Stimulated activated memory B cell treated with anti-CD40 and anti-IgM and Interleukin-4, amounts not matched to agents 10 μg/mL and 1 μg/mL and 100 μg/mL, for 72 hours (primary cell): ENCODE measurements at regions not wholly inside any gene's neighbourhood (a gene's known extent, or its start where the extent isn't known, plus 50 kb on each side); places are given as distances from the start of the nearest gene placed in this dataset.
"Not testable (repeated sequence)": the region's sequence is repeated elsewhere in the genome, so short reads cannot be mapped to it uniquely, and the experiment has no call there.

Experiments used
- ATAC-seq: fragments of 150-1000 bp; cut with Tn5 transposase; 2 replicates; pipeline ENCODE4 v1.10.0; 2021
- H3K27ac Mint-ChIP-seq: one replicate; pipeline ENCODE4 v1.8.0; 2022; ENCODE audit warnings: mild to moderate bottlenecking, mixed read lengths
- H3K27me3 Mint-ChIP-seq: one replicate; pipeline ENCODE4 v1.8.0; 2022; ENCODE audit warnings: mixed read lengths
- H3K36me3 Mint-ChIP-seq: one replicate; pipeline ENCODE4 v1.8.0; 2022; ENCODE audit warnings: mixed read lengths
- H3K4me1 Mint-ChIP-seq: one replicate; pipeline ENCODE4 v1.8.0; 2022; ENCODE audit warnings: mixed read lengths
- H3K4me3 Mint-ChIP-seq: one replicate; pipeline ENCODE4 v1.8.0; 2022; ENCODE audit warnings: mild to moderate bottlenecking, moderate library complexity, mixed read lengths
- H3K9me3 Mint-ChIP-seq: one replicate; pipeline ENCODE4 v1.8.0; 2022; ENCODE audit warnings: mixed read lengths

DNA sequence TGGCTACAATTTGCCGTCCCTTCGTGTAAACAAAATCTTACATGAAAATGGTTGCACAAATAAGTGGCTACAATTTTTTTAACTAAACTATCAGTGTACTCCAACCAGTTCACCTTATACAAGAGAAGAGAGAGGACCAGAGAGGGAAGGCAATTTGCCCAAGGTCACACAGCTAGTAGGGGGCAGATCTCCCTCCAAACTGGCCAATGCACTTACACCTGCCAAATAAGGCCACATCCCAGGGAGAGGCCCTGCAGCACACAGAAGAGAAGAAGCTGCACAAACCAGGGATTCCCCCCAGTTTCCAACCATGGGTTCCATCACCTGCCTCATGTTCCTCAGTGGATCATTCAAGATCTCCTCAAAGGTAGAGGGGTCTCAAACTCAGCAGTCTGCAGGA, 349.9 kb downstream of the SOX9 start:
- no peak for ATAC-seq
- no peaks in the 10 kb centered on the region for H3K36me3 Mint-ChIP-seq
- no peak overlapping the region for H3K27ac Mint-ChIP-seq
- no peak overlapping the region for H3K4me3 Mint-ChIP-seq
- no peaks in the 10 kb centered on the region for H3K9me3 Mint-ChIP-seq
- peaks cover 12% of the 10 kb centered on the region for H3K27me3 Mint-ChIP-seq
- peaks cover 2% of the 10 kb centered on the region for H3K4me1 Mint-ChIP-seq

DNA sequence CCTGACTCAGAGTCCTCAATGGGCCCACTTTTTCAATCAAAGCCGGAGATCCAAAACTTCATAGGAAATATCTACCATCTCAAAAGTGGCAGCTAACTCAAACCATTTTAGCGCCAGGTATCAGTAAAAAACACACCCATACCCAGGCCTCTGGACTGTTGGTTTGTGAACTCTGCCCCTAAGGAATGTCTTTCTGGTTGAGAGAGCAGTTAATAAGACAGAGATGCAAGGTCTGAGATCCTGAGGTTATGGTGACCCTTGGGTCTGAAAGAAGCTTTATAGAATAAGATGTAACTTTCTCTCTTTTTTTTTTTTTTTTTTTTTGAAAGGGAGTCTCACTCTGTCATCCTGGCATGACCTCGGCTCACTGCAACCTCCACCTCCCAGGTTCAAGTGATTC, 350.5 kb downstream of the SOX9 start:
- peaks cover 15% of the 10 kb centered on the region for H3K27me3 Mint-ChIP-seq
- no peaks in the 10 kb centered on the region for H3K4me1 Mint-ChIP-seq
- no peak overlapping the region for H3K27ac Mint-ChIP-seq
- no peak overlapping the region for H3K4me3 Mint-ChIP-seq
- H3K36me3 Mint-ChIP-seq: no peaks in the 10 kb centered on the region
- no peaks in the 10 kb centered on the region for H3K9me3 Mint-ChIP-seq
- ATAC-seq: no peak

DNA sequence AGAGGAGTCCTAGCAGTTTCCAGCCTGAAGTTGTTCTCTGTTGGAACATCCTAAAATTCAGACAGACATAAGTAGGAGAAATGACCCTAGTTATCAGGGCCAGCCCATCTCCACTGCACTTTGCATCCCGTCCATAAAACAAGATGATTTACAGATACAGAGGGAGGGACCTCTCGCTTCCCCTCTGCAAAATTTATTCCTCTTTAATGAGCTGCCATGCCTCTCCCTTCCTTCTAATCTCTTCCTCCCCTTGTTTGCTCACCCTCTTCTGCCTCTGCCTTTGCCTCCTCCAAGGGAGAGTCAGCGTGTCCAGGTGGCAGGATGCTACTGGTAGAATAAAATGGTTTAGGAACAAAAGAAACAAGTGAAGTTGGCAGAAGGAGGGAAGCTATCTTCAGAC, 351.3 kb downstream of the SOX9 start:
- no peak overlapping the region for H3K27ac Mint-ChIP-seq
- no peaks in the 10 kb centered on the region for H3K4me1 Mint-ChIP-seq
- no peak for ATAC-seq
- no peaks in the 10 kb centered on the region for H3K9me3 Mint-ChIP-seq
- H3K36me3 Mint-ChIP-seq: no peaks in the 10 kb centered on the region
- peaks cover 22% of the 10 kb centered on the region for H3K27me3 Mint-ChIP-seq
- H3K4me3 Mint-ChIP-seq: no peak overlapping the region

DNA sequence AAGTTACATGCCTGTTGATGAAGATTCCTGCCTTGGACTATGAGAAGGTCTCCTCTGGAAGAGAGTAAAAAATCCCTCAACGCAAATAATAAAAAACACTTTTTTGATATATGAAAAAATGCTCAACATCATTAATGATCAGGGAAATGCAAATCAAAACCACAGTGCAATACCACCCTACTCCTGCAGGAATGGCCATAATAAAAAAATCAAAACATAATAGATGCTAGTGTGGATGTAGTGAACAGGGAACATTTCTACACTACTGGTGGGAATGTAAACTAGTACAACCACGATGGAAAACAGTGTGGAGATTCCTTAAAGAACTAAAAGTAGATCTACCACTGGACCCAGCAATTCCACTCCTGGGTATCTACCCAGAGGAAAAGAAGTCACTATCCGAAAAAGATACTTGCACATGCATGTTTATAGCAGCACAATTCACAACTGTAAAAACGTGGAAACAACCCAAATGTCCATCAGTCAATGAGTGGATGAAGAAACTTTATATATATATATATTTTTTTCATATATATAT, 352.1 kb downstream of the SOX9 start:
- ATAC-seq, H3K36me3 Mint-ChIP-seq, H3K4me3 Mint-ChIP-seq, H3K4me1 Mint-ChIP-seq, H3K9me3 Mint-ChIP-seq, H3K27ac Mint-ChIP-seq: not testable (repeated sequence)
- H3K27me3 Mint-ChIP-seq: peaks cover 30% of the 10 kb centered on the region

DNA sequence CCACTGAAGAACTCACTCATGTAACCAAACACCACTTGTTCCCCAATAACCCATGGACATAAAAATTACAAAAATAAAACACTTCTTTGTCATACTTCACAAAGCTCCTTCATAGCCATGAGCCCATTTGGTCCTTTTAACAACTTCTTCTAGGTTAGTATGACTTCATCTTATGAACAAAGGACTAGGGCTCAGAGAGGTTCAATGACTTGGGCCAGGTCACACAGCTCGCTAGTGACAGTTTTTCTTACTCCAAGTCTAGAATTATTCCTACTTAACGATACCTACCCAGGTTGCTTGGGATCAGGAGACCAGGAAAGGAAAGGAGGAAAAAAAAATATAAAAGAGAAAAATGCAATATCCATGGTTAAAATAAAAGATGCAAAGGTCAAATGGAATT, 353.4 kb downstream of the SOX9 start:
- Mint-ChIP-seq H3K9me3 (no peaks in the 10 kb centered on the region), H3K27me3 (peaks cover 42% of the 10 kb centered on the region), H3K36me3 (no peaks in the 10 kb centered on the region), H3K27ac (no peak overlapping the region), H3K4me1 (no peaks in the 10 kb centered on the region), H3K4me3 (no peak overlapping the region)
- no peak for ATAC-seq

DNA sequence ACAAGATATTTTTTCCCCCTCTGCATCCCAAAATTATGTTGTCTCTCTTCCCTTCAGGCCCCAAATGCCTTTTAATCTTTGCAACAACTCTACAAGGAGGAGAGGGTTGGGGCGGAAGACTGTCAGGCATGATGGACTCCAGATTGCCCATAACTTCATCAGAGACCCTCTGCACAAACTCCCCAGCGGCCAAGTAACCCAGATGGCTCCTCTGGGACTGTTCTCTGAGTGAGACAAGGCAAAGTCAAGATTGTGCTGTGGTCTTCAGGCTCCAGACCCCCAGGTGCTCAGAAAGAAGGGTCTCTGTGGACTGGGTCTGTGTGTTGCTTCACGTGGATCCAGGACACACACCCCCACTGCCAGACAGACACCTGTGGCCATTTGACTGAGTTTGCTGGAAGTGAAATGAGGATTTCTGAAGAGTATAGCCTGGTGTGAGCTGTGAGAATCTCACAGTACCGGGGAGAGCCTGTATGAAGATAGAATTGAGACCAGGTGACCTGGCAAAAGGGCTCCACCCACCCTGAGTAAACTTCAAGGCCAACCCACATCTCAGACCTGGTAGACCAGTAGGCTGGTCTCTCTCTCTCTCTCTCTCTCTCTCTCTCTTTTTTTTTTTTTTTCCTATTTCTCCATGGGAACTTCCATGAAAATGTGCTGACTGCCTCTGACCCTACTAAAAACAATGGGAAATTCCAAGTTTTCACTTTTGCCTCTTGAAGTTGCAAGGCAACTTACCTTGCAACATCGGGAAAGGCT, 354.1 kb downstream of the SOX9 start:
- Mint-ChIP-seq H3K9me3 (no peaks in the 10 kb centered on the region), H3K4me3 (no peak overlapping the region), H3K27ac (no peak overlapping the region), H3K36me3 (no peaks in the 10 kb centered on the region), H3K4me1 (no peaks in the 10 kb centered on the region), H3K27me3 (peaks cover 48% of the 10 kb centered on the region)
- ATAC-seq: no peak

DNA sequence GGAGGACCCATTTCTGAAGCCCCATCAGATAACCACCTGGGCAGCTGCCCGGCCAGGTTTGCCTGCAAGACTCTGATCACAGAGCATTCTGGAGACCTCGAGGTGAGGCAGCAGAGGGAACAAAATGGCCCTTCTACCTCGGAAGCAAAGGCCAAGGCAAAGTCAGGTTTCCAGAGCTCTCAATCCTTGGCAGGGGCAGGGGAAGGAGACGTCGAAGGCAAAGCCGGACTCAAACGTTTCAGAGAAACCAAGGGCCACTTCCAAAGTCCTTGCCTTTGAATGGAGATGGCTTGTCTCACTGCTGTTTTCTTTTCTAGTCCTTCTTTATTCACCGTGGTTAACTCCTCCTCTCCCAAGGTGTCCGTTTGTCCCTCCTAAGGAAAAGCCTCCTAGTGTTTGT, 355.3 kb downstream of the SOX9 start:
- Mint-ChIP-seq H3K4me3 (no peak overlapping the region), H3K27me3 (peaks cover 53% of the 10 kb centered on the region), H3K9me3 (no peaks in the 10 kb centered on the region), H3K36me3 (no peaks in the 10 kb centered on the region), H3K27ac (no peak overlapping the region), H3K4me1 (no peaks in the 10 kb centered on the region)
- ATAC-seq: no peak

DNA sequence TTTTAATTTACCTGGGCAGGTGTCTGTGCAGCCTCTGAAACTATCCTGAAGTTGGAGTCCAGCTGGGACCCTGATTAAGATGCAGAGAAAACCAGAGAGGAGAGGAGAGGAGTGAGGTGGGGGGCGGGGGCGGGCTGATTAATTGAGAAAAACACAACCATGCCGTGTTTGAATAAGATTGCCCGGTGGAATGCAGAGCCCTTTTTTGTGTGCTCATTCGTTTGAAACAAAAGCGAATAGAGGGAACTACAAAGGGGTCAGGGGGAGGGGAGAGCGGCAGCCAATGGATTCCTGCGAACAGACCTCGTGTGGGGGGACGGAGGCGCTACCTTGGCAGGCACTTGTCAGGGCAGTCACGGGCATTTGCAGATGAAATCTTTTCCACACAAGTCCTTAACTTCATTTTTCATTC, 355.8 kb downstream of the SOX9 start:
- no peak for ATAC-seq
- Mint-ChIP-seq H3K27ac (no peak overlapping the region), H3K9me3 (no peaks in the 10 kb centered on the region), H3K4me1 (no peaks in the 10 kb centered on the region), H3K4me3 (no peak overlapping the region), H3K27me3 (peaks cover 53% of the 10 kb centered on the region), H3K36me3 (no peaks in the 10 kb centered on the region)

DNA sequence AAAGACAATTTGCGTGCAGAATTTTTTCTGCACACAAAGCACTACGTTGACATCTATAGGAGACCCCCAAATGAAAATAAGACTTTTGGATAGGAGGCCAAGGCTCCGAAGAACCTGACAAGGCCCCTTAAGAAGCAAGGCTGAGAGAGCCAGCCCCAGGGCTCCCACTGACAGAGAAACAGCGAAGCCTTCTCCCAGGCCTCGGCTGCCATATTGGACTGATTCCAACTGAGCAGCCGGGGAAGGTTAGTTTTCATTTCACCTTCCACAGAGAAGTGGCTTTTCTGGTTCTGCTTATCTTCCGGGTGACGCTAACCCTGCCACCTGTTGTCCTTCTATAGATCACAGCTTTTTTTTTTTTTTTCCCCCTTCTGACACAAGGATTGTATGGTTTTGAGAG, 356.7 kb downstream of the SOX9 start:
- no peaks in the 10 kb centered on the region for H3K9me3 Mint-ChIP-seq
- H3K27ac Mint-ChIP-seq: no peak overlapping the region
- H3K36me3 Mint-ChIP-seq: no peaks in the 10 kb centered on the region
- H3K4me3 Mint-ChIP-seq: no peak overlapping the region
- H3K4me1 Mint-ChIP-seq: no peaks in the 10 kb centered on the region
- no peak for ATAC-seq
- H3K27me3 Mint-ChIP-seq: peaks cover 53% of the 10 kb centered on the region

DNA sequence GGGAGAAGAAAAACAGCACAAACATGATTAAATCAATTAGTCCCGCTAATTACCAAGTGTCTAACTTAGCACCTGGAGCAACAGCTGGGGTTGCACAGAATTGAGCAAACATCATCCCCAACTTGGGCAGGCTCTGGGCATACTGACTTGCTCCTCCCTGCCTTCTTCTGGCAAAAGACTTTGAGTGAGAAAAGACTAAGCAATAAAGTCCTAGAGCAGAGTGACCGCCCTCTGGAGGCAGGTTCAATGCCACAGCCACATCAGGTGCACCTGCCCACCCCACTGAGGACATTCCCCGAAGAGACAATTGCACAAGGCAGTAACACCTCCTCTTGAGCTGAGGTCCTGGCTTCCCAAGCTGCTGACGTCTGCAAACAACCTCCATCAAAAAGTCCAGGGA, 358.3 kb downstream of the SOX9 start:
- H3K4me3 Mint-ChIP-seq: no peak overlapping the region
- peaks cover 56% of the 10 kb centered on the region for H3K27me3 Mint-ChIP-seq
- H3K9me3 Mint-ChIP-seq: peaks cover 2% of the 10 kb centered on the region
- no peaks in the 10 kb centered on the region for H3K36me3 Mint-ChIP-seq
- no peak for ATAC-seq
- H3K27ac Mint-ChIP-seq: no peak overlapping the region
- no peaks in the 10 kb centered on the region for H3K4me1 Mint-ChIP-seq

DNA sequence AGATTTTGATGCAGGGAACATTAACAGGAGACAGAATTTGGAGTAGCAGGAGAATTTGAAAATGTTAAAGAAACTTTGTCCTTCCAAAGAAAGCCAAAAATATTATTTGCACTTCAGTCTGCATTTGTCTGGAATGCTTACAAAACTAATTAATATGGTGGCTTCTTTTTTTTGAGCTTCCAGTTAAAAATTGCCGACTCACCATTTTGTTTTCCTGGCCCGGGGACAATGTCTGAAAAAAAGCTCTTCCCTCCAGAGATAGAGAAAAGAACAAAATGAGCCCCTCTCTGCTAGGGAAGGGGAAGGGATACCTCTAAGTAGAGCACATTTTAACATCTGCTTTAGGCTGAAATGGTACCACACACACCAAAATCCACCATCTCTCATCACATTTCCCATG, 360.8 kb downstream of the SOX9 start:
- H3K27me3 Mint-ChIP-seq: peaks cover 48% of the 10 kb centered on the region
- H3K4me3 Mint-ChIP-seq: no peak overlapping the region
- ATAC-seq: no peak
- H3K36me3 Mint-ChIP-seq: no peaks in the 10 kb centered on the region
- H3K27ac Mint-ChIP-seq: no peak overlapping the region
- H3K9me3 Mint-ChIP-seq: peaks cover 2% of the 10 kb centered on the region
- no peaks in the 10 kb centered on the region for H3K4me1 Mint-ChIP-seq

DNA sequence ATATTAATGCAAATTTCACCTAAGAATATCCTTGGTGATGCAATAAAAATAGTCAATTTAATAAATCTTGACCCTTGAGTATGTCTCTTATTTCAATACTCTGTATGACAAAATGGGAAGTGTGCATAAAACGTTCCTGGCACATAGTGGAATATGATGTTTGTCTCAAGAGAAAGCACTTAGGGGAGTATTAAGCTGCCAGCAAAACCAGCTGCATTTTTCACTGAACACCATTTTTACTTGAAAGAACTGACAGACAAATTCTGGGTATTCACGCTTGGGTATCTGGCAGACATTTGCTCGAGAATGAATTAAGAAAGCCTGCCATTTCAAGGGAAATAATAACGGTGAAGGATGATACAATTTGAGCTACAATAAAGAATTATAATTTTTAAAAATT, 364.8 kb downstream of the SOX9 start:
- no peak for ATAC-seq
- Mint-ChIP-seq H3K27ac (no peak overlapping the region), H3K9me3 (peaks cover 4% of the 10 kb centered on the region), H3K4me3 (no peak overlapping the region), H3K36me3 (no peaks in the 10 kb centered on the region), H3K4me1 (no peaks in the 10 kb centered on the region), H3K27me3 (peaks cover 12% of the 10 kb centered on the region)

DNA sequence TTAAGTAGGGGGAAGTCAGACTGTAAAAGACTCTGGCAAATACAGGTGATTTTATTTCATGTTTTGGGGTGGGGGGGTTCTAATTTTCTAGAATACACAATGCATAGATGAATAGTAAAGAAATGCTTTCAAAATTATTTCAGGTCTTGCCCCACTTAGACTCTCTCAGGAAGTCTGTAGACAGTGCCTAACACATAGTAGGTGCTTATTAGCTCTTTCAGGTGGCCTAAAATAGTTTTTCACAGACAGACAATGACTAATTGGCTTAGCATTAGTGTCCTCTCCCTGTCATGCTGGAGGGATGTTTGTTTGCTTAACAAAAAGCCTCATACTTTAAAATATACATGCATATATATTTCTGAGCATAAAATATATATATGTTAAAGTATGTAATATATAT, 366.0 kb downstream of the SOX9 start:
- ATAC-seq: no peak
- no peak overlapping the region for H3K4me3 Mint-ChIP-seq

DNA sequence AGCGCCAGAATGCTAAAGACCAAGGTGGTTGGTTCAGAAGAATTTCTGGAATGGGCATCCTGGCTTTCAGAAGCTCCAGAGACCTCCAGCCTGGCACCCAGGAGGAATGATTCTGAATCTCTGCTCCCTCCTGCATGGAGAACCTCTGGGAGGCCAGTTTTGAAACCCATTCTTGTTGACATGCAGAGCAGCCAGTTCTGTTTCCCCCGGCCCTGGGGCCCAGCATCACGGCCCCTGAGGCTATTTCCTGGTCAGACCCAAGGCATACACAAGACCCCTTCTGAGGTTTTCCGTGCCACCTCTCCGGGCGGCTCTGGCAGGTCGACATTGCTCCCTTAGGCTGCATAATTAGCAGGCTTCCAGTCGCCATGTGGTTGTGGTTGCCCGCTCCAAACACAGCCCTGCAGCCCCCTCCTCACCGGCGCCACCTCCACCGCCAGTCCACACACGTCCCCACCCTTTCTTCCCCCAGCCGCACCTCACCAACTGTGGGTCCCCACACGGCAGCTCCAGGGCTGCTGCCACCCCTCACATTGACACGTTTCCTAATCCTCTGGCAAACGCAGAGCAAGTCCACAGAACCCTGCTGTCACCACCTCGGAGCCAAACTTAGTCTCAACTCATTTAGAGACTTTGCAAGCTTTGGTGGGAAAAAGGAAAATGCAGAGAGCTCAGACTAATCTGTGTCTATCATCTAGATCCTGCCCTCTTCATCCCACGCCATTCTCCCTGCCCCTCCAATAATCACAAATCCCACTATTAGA, 367.1 kb downstream of the SOX9 start:
- Mint-ChIP-seq H3K36me3 (no peaks in the 10 kb centered on the region), H3K27ac (no peak overlapping the region), H3K4me3 (no peak overlapping the region), H3K9me3 (peaks cover 3% of the 10 kb centered on the region), H3K4me1 (no peaks in the 10 kb centered on the region), H3K27me3 (peaks cover 12% of the 10 kb centered on the region)
- no peak for ATAC-seq

More for the DNA sequence above, 366.0 kb downstream of the SOX9 start:
- no peaks in the 10 kb centered on the region for H3K4me1 Mint-ChIP-seq
- no peak overlapping the region for H3K27ac Mint-ChIP-seq
- H3K36me3 Mint-ChIP-seq: no peaks in the 10 kb centered on the region
- H3K9me3 Mint-ChIP-seq: peaks cover 5% of the 10 kb centered on the region
- H3K27me3 Mint-ChIP-seq: peaks cover 12% of the 10 kb centered on the region

DNA sequence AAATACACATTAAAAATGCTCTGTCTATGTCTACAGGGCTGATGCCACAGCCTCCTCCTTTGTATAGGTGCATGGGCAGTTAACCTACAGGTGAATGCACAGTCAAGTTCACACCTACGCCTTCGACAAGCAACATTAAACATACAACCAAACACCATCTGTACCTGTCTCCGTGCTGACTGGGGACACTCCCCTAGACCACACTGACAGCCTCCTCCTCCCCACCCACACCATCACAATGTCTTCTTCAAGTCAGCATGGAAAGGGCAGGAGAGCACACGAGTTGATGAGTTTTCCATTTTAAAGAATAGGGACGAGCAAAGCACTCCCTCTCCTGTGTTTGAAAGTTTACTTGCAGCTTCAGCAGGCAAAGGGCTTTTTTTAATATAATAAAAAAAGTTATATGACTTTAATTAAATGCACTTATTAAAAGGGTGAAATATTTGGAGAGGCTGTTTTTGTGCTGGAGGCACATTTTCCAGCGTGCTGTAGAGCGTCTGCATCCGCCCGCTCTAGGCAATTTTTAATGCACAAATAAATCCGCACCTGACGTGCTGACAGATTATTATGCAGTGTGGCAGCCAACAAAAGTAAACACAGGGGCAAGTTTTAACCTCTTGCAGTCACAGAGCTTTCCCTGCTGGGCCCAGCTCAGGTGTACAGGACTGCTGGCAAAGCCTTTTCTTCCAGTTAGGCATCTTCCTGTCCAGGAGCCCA, 367.9 kb downstream of the SOX9 start:
- Mint-ChIP-seq H3K4me1 (no peaks in the 10 kb centered on the region), H3K4me3 (no peak overlapping the region), H3K36me3 (no peaks in the 10 kb centered on the region), H3K27me3 (peaks cover 12% of the 10 kb centered on the region), H3K27ac (no peak overlapping the region), H3K9me3 (peaks cover 3% of the 10 kb centered on the region)
- ATAC-seq: no peak
